Testis (tissue), 2 donors: ENCODE measurements at regions not wholly inside any gene's neighbourhood (a gene's known extent, or its start where the extent isn't known, plus 50 kb on each side); places are given as distances from the start of the nearest gene placed in this dataset.

ENCODE experiments used
- CTCF ChIP-seq, 3 experiments: fragments of 450-650 bp in 2 of 3; fragments of 200-600 bp in 1 of 3; sonication (generic) in 1 of 3; IDR thresholded peaks; one replicate each; pipeline ENCODE4 v1.5.1; 2016 to 2019; ENCODE audit warnings: antibody characterized with exemption in 3 of 3, mild to moderate bottlenecking in 2 of 3, moderate library complexity in 1 of 3
- POLR2A ChIP-seq: fragments of 450-650 bp; IDR thresholded peaks from one replicate; pipeline ENCODE4 v1.6.1; 2017; ENCODE audit warnings: antibody characterized with exemption, mild to moderate bottlenecking, moderate library complexity

- TF ChIP-seq POLR2A (no peak), CTCF (IDR thresholded peaks at IDR 0.05) (no peak)
Measured at GRCh38 chr5:152824316-152824715, 419.2 kb upstream of the NMUR2 start.
